ENCODE measurements at regions not wholly inside any gene's neighbourhood (a gene's known extent, or its start where the extent isn't known, plus 50 kb on each side); places are given as distances from the start of the nearest gene placed in this dataset.

DNA sequence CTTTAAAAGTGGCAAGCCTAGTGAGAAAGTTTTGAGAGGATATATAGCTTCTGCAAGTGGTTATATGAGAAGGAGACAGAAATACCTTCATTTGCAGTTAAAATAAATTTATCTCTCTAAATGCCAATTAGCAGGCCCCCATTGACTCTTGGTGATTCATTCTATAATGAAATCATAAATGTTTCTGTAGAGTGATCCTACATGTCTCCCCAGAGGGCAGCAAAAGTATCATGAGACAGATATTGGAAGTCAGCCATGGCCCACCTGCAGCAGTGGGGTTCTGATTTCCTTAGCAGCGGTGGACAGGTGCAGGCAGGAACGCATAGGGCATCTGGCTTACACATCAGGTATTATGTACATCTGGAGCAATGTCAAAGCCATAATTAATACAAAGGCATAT is 385.4 kb upstream of the SLC10A2 start:
- TF ChIP-seq, protein P1, sequence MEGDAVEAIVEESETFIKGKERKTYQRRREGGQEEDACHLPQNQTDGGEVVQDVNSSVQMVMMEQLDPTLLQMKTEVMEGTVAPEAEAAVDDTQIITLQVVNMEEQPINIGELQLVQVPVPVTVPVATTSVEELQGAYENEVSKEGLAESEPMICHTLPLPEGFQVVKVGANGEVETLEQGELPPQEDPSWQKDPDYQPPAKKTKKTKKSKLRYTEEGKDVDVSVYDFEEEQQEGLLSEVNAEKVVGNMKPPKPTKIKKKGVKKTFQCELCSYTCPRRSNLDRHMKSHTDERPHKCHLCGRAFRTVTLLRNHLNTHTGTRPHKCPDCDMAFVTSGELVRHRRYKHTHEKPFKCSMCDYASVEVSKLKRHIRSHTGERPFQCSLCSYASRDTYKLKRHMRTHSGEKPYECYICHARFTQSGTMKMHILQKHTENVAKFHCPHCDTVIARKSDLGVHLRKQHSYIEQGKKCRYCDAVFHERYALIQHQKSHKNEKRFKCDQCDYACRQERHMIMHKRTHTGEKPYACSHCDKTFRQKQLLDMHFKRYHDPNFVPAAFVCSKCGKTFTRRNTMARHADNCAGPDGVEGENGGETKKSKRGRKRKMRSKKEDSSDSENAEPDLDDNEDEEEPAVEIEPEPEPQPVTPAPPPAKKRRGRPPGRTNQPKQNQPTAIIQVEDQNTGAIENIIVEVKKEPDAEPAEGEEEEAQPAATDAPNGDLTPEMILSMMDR (IDR thresholded peaks at IDR 0.05; ENCODE audit: control insufficient read depth, extremely low read depth, insufficient read depth) = no peak
- DNase-seq (ENCODE audit: low read depth) = no peak
- H3K4me3 ChIP-seq (ENCODE audit: low read depth, low read length) = no peak overlapping the region

DNA sequence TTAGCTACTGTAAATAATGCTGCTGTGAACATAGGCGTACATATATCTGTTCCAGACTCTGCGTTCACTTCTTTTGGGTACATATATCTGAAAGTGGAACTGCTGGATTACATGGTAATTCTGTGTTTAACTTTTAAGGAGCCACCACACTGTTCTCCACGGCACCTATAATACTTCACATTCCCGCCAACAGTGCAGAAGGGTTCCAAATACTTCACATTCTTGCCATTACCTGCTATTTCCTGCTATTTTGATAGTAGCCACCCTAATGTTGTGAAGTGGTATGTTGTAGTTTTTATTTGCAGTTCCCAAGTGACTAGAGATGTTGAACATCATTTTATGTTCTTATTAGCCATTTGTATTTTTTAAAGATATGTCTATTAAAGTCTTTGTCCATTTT is 377.4 kb upstream of the SLC10A2 start:
- DNase-seq (ENCODE audit: low read depth) = no peak
- TF ChIP-seq, protein P1 (IDR thresholded peaks at IDR 0.05; ENCODE audit: control insufficient read depth, extremely low read depth, insufficient read depth) = no peak
- no peak overlapping the region for H3K4me3 ChIP-seq (ENCODE audit: low read depth, low read length)

DNA sequence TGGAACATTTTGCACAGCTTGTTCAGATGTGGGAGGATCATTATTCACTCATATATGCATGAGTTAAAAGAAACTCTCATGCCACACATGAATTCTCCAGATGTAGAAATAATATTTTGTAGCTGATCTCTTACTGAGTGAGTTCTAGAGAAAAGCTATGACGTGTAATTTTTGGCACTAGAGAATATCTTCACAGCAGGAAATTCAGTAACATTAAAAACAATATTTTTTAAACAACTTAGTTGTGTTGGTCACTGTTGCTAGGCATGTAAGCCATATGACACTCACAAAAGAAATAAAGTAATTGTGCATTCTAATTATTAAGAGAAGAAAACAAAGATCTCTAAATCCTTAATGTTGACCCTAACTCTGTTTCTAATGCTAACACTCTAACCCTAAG is 371.4 kb upstream of the SLC10A2 start:
- TF ChIP-seq, protein P1 (IDR thresholded peaks at IDR 0.05; ENCODE audit: control insufficient read depth, extremely low read depth, insufficient read depth) = no peak
- no peak overlapping the region for H3K4me3 ChIP-seq (ENCODE audit: low read depth, low read length)
- no peak for DNase-seq (ENCODE audit: low read depth)

DNA sequence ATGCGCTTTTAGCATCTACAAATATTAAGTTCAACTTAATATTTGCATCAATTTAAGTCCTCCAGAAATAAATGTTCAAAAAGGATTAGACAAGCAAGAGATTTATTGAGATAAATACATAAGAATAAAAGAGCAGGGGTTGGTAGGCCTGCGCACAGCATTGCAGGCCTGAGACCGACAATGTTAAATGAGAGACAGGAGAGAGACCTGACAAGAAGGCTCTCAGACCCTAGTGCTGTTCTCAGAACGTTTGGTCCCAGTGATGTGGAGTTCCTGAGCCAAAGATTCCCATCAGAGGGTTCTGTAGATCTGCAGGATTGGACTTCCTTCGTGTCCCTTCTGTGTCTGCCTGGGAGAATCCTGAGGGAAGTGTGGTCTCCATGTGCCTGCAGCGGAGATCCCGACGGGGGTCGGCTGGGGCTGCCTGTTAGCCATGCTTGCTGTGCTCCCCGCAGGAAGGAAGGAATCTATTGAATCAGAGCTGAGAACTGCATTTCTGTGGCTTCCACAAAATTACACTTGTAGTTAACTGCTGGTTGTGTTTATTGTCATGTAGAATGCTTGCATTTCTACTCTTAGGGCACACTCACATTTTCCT is 369.9 kb upstream of the SLC10A2 start:
- TF ChIP-seq, protein P1 (IDR thresholded peaks at IDR 0.05; ENCODE audit: control insufficient read depth, extremely low read depth, insufficient read depth) = no peak
- no peak for DNase-seq (ENCODE audit: low read depth)
- no peak overlapping the region for H3K4me3 ChIP-seq (ENCODE audit: low read depth, low read length)

- H3K4me3 ChIP-seq (ENCODE audit: low read depth, low read length) = no peak overlapping the region
- TF ChIP-seq, protein P1 (IDR thresholded peaks at IDR 0.05; ENCODE audit: control insufficient read depth, extremely low read depth, insufficient read depth) = no peak
- no peak for DNase-seq (ENCODE audit: low read depth)
These were observed 365.6 kb upstream of the SLC10A2 start for GRCh38 chr13:103431856-103432255.

DNA sequence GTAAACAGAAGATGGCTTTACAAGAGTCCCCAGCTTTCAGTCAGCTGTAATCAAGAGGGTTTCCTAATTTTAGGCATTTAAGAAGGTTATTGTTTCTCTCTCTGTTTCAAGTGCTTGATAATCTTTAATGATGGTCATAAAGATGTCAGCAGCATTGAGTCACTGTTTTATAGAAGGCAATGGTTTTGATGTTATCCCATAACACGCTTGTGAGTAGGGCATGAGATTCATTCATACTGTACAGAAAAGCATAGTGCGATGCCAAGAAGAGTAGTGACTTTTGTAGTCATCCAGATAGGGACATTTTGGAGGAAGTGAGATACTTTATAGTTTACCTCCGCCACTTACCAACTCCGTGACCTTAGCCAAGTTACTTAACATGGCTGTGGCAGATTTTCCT is 364.2 kb upstream of the SLC10A2 start:
- TF ChIP-seq, protein P1 (IDR thresholded peaks at IDR 0.05; ENCODE audit: control insufficient read depth, extremely low read depth, insufficient read depth) = no peak
- no peak for DNase-seq (ENCODE audit: low read depth)
- no peak overlapping the region for H3K4me3 ChIP-seq (ENCODE audit: low read depth, low read length)

- DNase-seq (ENCODE audit: low read depth) = no peak
- TF ChIP-seq, protein P1 (IDR thresholded peaks at IDR 0.05; ENCODE audit: control insufficient read depth, extremely low read depth, insufficient read depth) = no peak
- H3K4me3 ChIP-seq (ENCODE audit: low read depth, low read length) = no peak overlapping the region
These were observed 343.8 kb upstream of the SLC10A2 start for GRCh38 chr13:103410002-103410401.

Data from LNCaP clone FGC (cell line).